Fibroblast of the aortic adventitia (primary cell): ENCODE measurements at regions not wholly inside any gene's neighbourhood (a gene's known extent, or its start where the extent isn't known, plus 50 kb on each side); places are given as distances from the start of the nearest gene placed in this dataset.

Experiments
- DNase-seq: peaks from one replicate; pipeline ENCODE4 v3.0.0-alpha.2; 2010; ENCODE audit warnings: low read depth
- H3K4me3 ChIP-seq: 2 replicates; pipeline ENCODE4 v1.5.1; 2011; ENCODE audit warnings: low read depth, mild to moderate bottlenecking, control low read depth, low read length, moderate library complexity
- CTCF ChIP-seq: IDR thresholded peaks from 2 replicates; pipeline ENCODE4 v1.5.1; 2011; ENCODE audit warnings: mild to moderate bottlenecking, low read length, control low read depth, inconsistent platforms; ENCODE audit not compliant: insufficient read depth

GRCh38 chr9:129419382-129419899, 201.5 kb downstream of the C9orf50 start:
- no peak for TF ChIP-seq CTCF
- DNase-seq = no peak
- H3K4me3 ChIP-seq = no peak overlapping the region

- DNase-seq = no peak
- H3K4me3 ChIP-seq = no peak overlapping the region
- no peak for TF ChIP-seq CTCF
These were observed 202.4 kb downstream of the C9orf50 start for GRCh38 chr9:129418451-129418850.

GRCh38 chr9:129416821-129417539, 203.9 kb downstream of the C9orf50 start:
- no peak overlapping the region for H3K4me3 ChIP-seq
- no peak for TF ChIP-seq CTCF
- no peak for DNase-seq

- no peak overlapping the region for H3K4me3 ChIP-seq
- no peak for TF ChIP-seq CTCF
- DNase-seq = no peak
These were observed 204.8 kb downstream of the C9orf50 start for GRCh38 chr9:129415942-129416651.

- DNase-seq = peak; percentile 8
These were observed 205.6 kb downstream of the C9orf50 start for GRCh38 chr9:129414993-129415941.

More at GRCh38 chr9:129414993-129415941, 205.6 kb downstream of the C9orf50 start:
- no peak for TF ChIP-seq CTCF
- H3K4me3 ChIP-seq = no peak overlapping the region
